ENCODE measurements at regions not wholly inside any gene's neighbourhood (a gene's known extent, or its start where the extent isn't known, plus 50 kb on each side); places are given as distances from the start of the nearest gene placed in this dataset.

GRCh38 chr13:82129281-82129680, 1753.0 kb downstream of the SLITRK1 start:
- in situ Hi-C loops (cut with MboI; ENCODE audit: low pct_unique_long_range_greater_than_20kb, low sequenced_read_pairs, unreplicated experiment): no loop called here
- no peak for DNase-seq (ENCODE audit: low spot score)
- TF ChIP-seq, protein P1, sequence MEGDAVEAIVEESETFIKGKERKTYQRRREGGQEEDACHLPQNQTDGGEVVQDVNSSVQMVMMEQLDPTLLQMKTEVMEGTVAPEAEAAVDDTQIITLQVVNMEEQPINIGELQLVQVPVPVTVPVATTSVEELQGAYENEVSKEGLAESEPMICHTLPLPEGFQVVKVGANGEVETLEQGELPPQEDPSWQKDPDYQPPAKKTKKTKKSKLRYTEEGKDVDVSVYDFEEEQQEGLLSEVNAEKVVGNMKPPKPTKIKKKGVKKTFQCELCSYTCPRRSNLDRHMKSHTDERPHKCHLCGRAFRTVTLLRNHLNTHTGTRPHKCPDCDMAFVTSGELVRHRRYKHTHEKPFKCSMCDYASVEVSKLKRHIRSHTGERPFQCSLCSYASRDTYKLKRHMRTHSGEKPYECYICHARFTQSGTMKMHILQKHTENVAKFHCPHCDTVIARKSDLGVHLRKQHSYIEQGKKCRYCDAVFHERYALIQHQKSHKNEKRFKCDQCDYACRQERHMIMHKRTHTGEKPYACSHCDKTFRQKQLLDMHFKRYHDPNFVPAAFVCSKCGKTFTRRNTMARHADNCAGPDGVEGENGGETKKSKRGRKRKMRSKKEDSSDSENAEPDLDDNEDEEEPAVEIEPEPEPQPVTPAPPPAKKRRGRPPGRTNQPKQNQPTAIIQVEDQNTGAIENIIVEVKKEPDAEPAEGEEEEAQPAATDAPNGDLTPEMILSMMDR (IDR thresholded peaks at IDR 0.05; ENCODE audit: extremely low read depth, insufficient read depth, missing control alignments): no peak

GRCh38 chr13:82118589-82118988, 1763.7 kb downstream of the SLITRK1 start:
- DNase-seq (ENCODE audit: low spot score): no peak
- in situ Hi-C loops (cut with MboI; ENCODE audit: low pct_unique_long_range_greater_than_20kb, low sequenced_read_pairs, unreplicated experiment): no loop called here
- TF ChIP-seq, protein P1 (IDR thresholded peaks at IDR 0.05; ENCODE audit: extremely low read depth, insufficient read depth, missing control alignments): no peak

GRCh38 chr13:82116422-82116989, 1765.8 kb downstream of the SLITRK1 start:
- in situ Hi-C loops (cut with MboI; ENCODE audit: low pct_unique_long_range_greater_than_20kb, low sequenced_read_pairs, unreplicated experiment): no loop called here
- no peak for DNase-seq (ENCODE audit: low spot score)

DNA sequence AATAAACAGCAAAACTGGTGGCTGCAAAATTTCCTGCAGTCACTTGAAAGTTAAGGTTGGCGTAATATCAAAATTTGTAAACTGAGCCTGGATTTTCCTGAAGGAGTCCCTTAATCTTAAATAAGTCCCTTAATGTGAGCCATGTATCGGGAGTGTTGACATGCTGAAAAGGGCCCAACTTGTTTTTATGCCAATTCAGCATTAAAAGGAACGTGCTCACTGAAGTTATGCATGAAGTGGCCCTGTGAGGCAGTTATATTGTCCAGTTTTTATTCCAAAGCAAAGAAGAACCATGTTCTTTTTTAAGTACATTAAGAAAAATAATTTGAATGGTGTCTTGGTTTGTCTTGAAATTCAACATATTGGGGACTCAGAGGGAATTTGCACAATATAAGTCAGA, 1766.9 kb downstream of the SLITRK1 start:
- TF ChIP-seq, protein P1 (IDR thresholded peaks at IDR 0.05; ENCODE audit: extremely low read depth, insufficient read depth, missing control alignments): no peak
- no peak for DNase-seq (ENCODE audit: low spot score)
- in situ Hi-C loops (cut with MboI; ENCODE audit: low pct_unique_long_range_greater_than_20kb, low sequenced_read_pairs, unreplicated experiment): no loop called here

More at GRCh38 chr13:82116422-82116989, 1765.8 kb downstream of the SLITRK1 start:
- TF ChIP-seq, protein P1 (IDR thresholded peaks at IDR 0.05; ENCODE audit: extremely low read depth, insufficient read depth, missing control alignments): no peak

DNA sequence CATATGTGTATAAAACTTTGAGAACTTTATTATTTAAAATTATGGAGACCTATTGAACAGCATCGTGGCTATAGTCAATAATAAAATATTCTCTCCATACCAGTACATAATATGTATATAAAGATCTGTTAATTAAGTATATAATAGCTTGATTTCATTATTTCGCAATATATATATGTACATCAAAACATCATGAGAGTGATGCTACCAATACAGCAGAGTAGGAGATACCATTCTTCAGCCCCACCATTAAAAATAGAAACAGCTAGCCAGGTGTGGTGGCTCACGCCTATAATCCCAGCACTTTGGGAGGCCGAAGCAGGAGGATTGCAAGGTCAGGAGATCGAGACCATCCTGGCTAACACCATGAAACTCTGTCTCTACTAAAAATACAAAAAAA, 1755.3 kb upstream of the SPRY2 start:
- DNase-seq (ENCODE audit: low spot score): no peak
- TF ChIP-seq, protein P1 (IDR thresholded peaks at IDR 0.05; ENCODE audit: extremely low read depth, insufficient read depth, missing control alignments): no peak
- in situ Hi-C loops (cut with MboI; ENCODE audit: low pct_unique_long_range_greater_than_20kb, low sequenced_read_pairs, unreplicated experiment): no loop called here

GRCh38 chr13:82092312-82092711, 1751.4 kb upstream of the SPRY2 start:
- in situ Hi-C loops (cut with MboI; ENCODE audit: low pct_unique_long_range_greater_than_20kb, low sequenced_read_pairs, unreplicated experiment): no loop called here
- TF ChIP-seq, protein P1 (IDR thresholded peaks at IDR 0.05; ENCODE audit: extremely low read depth, insufficient read depth, missing control alignments): no peak
- no peak for DNase-seq (ENCODE audit: low spot score)
